ENCODE measurements at regions not wholly inside any gene's neighbourhood (a gene's known extent, or its start where the extent isn't known, plus 50 kb on each side); places are given as distances from the start of the nearest gene placed in this dataset.

DNA sequence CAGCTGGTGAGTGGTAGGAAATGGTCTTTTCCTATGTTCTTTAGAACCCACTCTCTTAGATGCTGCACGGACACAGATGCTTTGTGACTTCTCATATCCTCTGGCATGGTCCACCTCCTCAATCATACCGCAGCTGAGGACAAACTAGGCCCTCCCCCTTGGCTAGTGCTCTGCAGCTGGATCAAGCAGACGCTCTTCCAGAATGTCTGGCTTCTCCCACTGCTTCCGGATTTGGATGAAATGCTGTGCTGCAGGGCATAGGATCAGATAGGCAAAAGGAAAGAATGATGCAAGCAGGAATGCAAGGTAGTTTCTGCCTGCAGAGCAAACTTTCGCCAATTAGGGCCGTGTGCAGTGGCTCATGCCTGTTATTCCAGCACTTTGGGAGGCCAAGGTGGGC is 75.7 kb upstream of the SLC4A7 start:
- TF ChIP-seq GATA3 (IDR thresholded peaks at IDR 0.05; ENCODE audit: low read depth, low read length) (no peak), GATA2 (IDR thresholded peaks at IDR 0.05; ENCODE audit: low read depth, low read length) (no peak)

All from SH-SY5Y (cell line).